GM19438 (cell line): ENCODE measurements at regions not wholly inside any gene's neighbourhood (a gene's known extent, or its start where the extent isn't known, plus 50 kb on each side); places are given as distances from the start of the nearest gene placed in this dataset.

Source experiments
- ATAC-seq: cut with Tn5 transposase; IDR thresholded peaks from one replicate; pipeline ENCODE4 v1.9.1; 2021; ENCODE audit warnings: low read depth; ENCODE audit not compliant: unreplicated experiment

- ATAC-seq = no peak
Measured at GRCh38 chr7:37504801-37505200, 56.1 kb upstream of the ELMO1 start.

- ATAC-seq = no peak
Measured at GRCh38 chr7:37505750-37506353, 57.2 kb upstream of the ELMO1 start.

GRCh38 chr7:37508118-37508517, 59.5 kb upstream of the ELMO1 start:
- no peak for ATAC-seq

GRCh38 chr7:37510043-37510634, 61.5 kb upstream of the ELMO1 start:
- ATAC-seq = no peak

- ATAC-seq = no peak
Measured at GRCh38 chr7:37511915-37512314, 63.3 kb upstream of the ELMO1 start.

- ATAC-seq = no peak
Measured at GRCh38 chr7:37514497-37514896, 65.8 kb upstream of the ELMO1 start.

GRCh38 chr7:37516664-37517063, 68.0 kb upstream of the ELMO1 start:
- no peak for ATAC-seq

- ATAC-seq = no peak
Measured at GRCh38 chr7:37518266-37518665, 69.6 kb upstream of the ELMO1 start.

GRCh38 chr7:37524056-37524455, 75.4 kb upstream of the ELMO1 start:
- ATAC-seq = no peak

GRCh38 chr7:37524797-37525196, 76.1 kb upstream of the ELMO1 start:
- ATAC-seq = no peak

- no peak for ATAC-seq
Measured at GRCh38 chr7:37526623-37527022, 78.0 kb upstream of the ELMO1 start.

- ATAC-seq = no peak
Measured at GRCh38 chr7:37527109-37527508, 78.4 kb upstream of the ELMO1 start.

- no peak for ATAC-seq
Measured at GRCh38 chr7:37531225-37531624, 82.6 kb upstream of the ELMO1 start.

- no peak for ATAC-seq
Measured at GRCh38 chr7:37532636-37533035, 84.0 kb upstream of the ELMO1 start.

- no peak for ATAC-seq
Measured at GRCh38 chr7:37534893-37535610, 86.4 kb upstream of the ELMO1 start.

- no peak for ATAC-seq
Measured at GRCh38 chr7:37535841-37536240, 87.2 kb upstream of the ELMO1 start.

GRCh38 chr7:37536706-37537105, 88.0 kb upstream of the ELMO1 start:
- ATAC-seq = no peak

GRCh38 chr7:37537439-37537838, 88.8 kb upstream of the ELMO1 start:
- no peak for ATAC-seq

GRCh38 chr7:37538945-37539344, 90.3 kb upstream of the ELMO1 start:
- ATAC-seq = no peak

GRCh38 chr7:37540917-37541316, 92.3 kb upstream of the ELMO1 start:
- no peak for ATAC-seq

- ATAC-seq = peak; percentile 91
Measured at GRCh38 chr7:37541810-37542443, 93.3 kb upstream of the ELMO1 start.
